HG03521 (cell line): ENCODE measurements at regions not wholly inside any gene's neighbourhood (a gene's known extent, or its start where the extent isn't known, plus 50 kb on each side); places are given as distances from the start of the nearest gene placed in this dataset.
"Not testable (repeated sequence)": the region's sequence is repeated elsewhere in the genome, so short reads cannot be mapped to it uniquely, and the experiment has no call there.

ENCODE experiments used
- ATAC-seq: cut with Tn5 transposase; IDR thresholded peaks from one replicate; pipeline ENCODE4 v1.9.1; 2021; ENCODE audit warnings: mild to moderate bottlenecking, moderate library complexity; ENCODE audit not compliant: unreplicated experiment

DNA sequence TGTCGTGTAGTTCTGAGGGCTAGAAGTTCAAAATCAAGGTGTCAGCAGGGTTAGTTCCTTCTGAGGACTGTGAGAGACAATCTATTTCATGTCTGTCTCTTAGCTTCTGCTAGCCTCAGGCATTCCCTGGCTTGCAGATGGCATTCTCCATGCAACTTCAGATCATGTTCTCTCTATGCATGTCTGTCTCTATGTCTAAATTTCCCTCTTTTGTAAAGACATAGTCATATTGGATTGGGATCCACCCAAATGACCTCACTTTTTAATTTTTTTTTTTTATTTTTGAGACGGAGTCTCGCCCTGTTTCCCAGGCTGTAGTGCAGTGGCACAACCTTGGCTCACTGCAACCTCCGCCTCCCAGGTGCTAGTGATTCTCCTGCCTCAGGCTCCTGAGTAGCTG lies 104.6 kb downstream of the RAP2B start:
- ATAC-seq: no peak

DNA sequence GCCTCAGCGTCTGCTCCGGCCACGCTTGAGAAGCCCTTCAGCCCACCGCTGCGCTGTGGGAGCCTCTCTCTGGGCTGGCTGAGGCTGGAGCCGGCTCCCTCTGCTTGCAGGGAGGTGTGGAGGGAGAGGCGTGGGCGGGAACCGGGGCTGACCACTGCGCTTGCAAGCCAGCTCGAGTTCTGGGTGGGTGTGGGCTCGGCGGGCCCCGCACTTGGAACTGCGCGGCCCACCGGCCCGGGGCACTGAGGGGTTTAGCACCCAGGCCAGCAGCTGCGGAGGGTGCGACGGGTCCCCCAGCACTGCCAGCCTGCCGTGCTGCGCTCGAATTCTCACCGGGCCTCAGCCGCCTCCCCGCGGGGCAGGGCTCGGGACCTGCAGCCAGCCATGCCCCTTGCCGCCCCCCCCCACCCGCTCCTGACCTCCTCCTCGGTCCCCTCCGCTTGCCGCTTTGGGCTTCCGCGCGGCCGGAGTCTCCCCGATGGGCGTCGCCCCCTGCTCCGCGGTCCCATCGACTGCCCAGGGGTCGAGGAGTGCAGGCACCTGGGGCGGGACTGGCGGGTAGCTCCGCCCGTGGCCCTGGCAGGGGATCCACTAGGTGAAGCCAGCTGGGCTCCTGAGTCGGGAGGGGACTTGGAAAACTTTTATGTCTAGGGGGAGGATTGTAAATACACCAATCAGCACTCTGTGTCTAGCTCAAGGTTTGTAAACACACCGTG lies 106.7 kb downstream of the RAP2B start:
- ATAC-seq: no peak

DNA sequence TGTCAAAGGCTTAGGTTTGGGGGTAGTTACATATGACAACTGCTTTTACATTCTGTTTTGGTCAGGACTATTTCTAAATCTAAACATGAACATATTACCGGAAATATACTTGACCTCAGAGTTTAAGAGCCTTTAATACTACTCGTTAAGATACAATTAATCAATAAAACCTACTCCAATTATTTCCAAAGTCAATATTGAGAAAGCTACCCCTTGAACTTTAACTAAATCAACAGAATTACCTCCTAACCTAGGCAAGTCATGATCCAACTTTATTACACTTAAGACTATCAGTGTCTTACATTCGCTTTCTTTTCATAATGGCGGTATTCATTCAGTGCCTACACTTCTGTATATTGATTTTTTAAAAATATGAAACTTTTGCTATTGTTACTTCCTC lies 107.7 kb downstream of the RAP2B start:
- no peak for ATAC-seq

DNA sequence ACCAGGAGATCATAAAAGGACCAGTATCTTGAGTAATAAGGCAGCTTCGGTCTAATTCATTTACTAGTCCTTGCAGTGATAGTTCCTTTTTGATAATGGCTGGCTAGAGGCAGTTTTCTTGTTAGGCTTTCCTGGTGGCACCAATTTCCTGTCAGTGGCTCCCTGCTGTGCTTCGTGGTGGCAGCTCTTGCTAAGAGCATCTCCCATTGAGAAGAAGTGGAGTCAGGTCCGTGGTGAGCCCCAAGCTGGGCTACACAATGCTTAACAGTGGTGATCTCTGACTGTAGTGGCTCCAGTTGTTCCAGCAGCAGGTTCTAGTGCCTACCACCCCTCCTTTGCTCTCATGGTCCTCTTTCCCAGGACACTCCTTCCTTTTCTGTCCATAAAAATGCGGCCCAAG lies 111.2 kb downstream of the RAP2B start:
- ATAC-seq: no peak

DNA sequence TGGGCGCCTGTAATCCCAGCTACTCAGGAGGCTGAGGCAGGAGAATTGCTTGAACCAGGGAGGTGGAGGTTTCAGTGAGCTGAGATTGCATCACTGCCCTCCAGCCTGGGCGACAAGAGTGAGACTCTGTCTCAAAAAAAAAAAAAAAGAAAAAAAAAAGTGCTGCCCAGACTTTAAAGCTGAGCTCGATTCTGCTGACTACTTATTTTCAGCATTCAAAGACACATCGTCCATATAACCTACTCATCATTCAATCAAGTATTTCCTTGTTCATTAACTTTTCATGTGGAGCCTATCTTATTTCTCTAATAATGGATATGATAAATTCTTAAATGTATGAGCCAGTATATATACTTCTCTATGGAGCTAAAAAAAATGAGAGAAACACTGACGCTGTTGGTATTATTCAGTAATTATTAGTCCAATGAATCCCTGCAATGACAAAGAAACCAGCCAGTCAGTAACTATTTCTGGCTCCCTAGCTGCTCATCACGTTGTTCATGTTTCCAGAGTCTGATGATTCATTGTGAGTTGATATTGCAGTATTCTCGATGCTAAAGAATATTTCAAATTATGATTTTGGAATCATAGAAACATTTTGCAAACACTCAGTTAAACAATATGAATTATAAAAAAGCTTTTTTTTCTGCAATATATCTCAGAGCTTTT lies 111.9 kb downstream of the RAP2B start:
- no peak for ATAC-seq

DNA sequence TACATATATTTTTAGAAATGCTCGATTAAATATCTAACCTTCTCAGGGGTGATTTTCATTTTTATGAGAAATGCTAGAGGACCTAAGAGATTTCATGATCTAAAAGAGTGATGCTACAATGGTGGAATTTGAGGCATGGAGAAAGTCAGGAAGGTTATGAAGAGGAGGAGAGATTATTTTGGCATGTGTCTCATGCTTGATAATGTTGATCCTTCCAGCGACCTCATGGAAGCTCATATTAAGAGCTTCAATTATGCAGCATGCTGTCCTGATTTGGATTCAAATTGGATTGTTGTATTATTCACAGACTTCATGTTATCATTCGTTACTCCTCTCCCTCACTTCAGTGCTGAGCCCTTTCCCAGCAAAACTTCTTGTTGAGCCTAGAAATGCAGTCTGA lies 112.5 kb downstream of the RAP2B start:
- no peak for ATAC-seq

DNA sequence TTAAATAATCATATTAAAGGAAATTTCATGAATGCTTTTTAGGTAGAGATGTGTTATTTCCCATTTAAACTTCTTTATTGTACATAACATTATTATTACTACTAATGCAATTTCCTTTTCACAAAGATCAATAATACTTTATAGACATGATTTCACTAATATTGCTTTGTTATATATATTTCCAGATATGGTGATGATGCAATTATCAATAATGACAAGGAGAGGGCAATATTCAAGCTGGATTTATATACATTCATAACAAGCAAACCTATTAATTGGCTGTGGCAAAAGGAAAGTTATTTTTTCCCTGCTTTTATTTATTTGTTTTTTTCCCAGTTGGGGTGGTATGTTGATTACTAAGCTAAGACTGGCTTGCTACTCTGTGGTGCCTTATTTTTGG lies 113.5 kb downstream of the RAP2B start:
- ATAC-seq: no peak

DNA sequence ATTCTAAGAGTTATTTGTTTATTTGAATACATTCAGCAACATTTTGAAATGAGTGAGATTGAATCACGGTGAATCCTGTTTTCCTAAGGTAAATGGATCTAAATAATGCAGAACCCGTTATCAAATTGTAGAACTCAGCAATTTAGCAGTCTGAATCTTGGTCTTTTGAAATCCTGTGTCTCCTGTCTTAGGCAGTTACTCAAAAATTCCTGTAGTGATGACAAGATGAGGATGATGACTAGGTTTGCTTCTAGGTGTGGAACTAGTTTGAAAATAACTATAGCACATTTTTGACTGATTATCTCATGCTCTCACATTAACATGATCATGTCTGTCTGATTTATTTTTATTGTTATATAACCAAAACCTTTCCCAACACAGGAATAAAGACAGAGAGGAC lies 115.0 kb downstream of the RAP2B start:
- ATAC-seq: no peak

DNA sequence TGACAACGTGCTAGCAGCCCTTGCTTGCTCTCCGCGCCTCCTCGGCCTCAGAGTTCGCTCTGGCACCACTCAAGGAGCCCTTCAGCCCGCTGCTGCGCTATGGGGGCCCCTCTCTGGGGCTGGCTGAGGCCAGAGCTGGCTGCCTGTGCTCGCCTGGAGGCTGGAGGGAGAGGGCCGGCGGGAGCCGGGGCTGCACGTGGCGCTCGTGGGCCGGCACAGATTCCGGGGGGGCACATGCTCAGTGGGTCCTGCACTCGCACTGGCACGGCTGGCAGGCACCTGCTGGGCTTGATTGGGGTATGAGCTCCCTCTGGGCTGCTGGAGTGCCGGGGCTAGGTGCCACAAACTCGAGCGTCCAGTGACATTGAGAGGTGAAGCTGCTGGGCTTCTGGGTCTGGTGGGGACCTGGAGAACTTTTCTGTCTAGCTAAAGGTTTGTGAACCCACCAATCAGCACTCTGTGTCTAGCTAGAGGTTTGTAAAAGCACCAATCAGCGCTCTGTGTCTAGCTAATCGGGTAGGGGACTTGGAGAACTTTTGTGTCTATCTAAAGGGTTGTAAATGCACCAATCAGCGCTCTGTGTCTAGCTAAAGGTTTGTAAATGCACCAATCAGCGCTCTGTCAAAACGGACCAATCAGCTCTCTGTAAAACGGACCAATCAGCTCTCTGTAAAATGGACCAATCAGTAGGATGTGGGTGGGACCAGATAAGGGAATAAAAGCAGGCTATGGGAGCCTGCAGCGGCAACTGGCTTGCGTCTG lies 119.4 kb downstream of the RAP2B start:
- ATAC-seq: not testable (repeated sequence)

DNA sequence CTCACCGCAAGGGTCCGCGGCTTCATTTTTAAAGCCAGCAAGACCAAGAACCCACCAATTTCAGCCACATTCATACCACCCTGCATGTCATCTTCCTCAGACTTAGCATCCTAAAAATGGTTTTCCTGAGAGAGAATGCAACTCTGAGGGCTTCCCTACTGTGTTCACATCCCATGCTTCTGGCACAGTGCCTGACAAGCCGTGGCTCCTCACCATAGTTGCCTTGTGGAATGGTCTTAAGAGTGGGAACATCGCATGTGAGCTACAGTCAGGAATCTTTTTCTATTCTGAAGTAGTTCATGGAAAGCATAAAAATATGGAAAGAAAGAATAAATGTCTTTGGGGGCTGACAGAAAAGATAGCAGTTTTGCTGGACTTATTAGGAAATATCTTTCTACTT lies 120.3 kb downstream of the RAP2B start:
- no peak for ATAC-seq

DNA sequence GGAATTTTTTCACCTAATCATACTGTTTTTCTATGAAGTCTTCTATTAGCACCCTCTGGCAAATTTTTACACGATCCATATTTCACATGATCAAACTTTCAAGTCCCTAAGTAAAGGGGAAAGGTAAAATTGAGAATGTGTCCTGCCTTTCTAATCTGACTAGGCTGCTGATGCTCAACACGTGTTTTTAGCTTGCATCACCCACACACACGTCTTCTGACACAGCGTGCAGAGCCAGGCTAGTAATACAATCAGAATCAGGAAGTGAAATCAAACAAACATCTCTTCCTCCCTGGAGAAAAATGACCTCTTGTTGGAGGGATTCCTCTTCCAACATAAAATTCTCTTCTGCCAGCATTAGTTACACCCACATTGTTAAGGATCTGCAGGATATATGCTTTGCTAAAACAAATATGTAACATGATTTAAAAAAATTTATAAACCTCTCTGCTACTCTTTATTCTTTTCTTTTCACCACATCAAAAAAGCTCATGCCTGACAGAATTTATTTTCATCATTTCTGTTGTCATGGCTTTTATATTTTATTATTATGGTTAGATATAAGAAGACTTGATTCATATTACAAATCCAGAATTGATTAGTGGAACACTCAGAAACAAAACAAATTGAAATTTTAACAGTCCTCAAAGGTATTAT lies 122.4 kb downstream of the RAP2B start:
- ATAC-seq: no peak

DNA sequence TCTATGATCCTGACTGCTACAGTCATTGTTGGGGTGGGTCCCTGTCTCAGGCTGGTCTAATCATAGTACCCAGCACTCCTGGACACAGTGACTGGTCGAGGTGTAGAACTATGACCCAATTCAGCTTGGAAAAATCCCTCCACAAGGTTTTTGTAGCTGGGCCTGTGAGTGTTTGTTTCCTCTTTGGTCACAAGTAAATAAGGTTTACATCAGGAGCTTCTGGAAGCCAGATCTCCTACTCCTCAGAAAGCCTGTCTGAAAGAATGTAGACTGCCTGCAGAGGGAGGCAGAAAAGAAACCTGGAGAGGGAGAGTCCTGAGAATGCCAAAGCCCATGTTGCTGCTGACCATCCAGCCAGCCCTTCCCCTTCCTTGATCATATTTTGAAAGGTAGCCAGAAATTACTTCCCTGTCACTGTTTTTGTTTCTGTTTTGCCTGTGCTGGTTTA lies 123.2 kb downstream of the RAP2B start:
- ATAC-seq: no peak

DNA sequence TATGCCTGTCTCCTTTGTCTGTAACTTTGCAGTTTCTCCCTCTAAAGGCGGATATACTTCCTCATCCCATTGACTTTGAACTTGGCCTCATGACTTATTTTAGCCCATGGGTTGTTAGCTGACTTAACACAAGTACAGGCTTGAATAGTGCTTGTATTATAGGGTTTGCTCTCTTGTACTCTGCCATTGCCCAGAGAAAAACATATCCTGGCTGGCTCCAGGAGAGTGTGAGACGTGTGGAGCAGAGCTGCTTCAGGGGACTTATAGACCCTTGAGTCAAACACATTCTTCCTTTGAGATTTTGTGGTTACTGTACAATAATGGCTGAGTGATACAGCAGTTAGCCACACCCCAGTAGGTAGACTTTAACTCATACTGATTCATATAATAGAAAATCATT lies 124.0 kb downstream of the RAP2B start:
- no peak for ATAC-seq

DNA sequence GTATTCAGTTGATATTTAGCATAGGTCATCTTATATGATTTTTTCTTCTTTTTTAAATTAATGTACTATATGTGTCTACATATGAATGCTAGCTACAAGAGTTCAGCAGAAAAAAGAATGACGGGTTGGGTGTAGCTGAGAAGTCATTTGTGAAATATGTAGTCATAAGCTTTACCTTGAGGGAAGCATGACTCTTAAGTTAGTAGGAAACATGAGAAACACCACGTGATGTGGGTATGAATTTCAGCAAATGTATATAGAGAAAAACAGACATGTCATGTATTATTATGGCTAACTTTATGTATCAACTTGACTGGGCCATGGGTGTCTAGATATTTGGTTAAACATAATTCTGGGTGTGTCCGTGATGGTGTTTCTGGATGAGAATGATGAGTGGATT lies 125.0 kb downstream of the RAP2B start:
- no peak for ATAC-seq

DNA sequence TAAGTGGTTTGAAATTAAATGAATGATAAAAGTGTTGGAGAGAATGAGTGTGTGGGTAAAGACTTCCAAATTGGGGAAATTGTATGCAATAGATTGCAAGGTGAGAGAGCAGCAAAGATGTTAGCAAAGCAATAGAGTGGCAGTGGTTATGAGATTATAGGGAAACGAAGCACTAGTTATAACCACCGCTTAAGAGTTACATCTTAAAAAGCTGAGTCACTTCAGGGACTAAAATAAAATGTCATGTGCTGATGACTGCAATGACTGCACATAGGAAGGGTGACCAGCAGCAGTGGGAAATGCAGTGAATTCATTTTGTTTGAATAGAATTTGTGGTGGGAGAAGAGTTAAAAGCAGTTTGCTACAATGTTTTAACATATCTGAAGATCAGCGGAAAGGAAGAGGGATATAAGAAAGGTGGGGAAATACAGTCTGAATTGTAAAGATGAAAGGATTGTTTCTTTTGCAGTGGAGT lies 127.3 kb downstream of the RAP2B start:
- no peak for ATAC-seq

DNA sequence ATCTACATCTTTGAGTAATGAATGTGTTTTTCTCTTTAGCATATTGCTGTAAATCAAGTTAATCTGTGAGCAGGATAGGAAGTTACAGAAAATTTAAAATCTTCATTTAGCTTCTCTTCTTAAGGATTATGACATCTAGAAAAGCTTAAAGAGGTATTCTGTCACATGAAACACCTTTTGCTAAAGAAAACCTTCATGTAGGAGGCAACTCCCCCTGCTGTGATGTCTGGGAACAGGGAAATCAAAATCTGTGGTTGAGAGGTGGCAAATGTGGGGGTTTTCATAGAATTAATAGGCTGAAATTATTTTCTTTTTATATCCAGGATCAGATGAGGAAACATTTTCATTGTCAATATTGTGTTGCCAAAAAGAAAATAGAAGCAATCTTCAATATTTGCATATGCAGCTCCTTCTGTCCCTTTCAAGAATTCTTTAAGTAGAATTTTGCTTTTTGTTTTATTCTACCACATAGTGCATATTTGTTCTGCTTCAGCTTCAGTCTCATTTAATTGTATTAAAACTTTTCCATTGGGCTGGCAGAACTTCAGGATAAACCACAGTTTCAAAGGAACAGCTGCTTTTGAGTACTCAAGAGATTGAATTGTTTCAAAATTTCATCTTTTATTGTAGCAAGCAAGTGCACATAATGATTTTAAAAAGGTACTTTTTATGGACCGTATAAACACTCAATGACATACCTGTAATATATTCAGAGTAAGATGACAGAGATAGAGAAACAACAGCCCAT lies 128.4 kb downstream of the RAP2B start:
- ATAC-seq: no peak

DNA sequence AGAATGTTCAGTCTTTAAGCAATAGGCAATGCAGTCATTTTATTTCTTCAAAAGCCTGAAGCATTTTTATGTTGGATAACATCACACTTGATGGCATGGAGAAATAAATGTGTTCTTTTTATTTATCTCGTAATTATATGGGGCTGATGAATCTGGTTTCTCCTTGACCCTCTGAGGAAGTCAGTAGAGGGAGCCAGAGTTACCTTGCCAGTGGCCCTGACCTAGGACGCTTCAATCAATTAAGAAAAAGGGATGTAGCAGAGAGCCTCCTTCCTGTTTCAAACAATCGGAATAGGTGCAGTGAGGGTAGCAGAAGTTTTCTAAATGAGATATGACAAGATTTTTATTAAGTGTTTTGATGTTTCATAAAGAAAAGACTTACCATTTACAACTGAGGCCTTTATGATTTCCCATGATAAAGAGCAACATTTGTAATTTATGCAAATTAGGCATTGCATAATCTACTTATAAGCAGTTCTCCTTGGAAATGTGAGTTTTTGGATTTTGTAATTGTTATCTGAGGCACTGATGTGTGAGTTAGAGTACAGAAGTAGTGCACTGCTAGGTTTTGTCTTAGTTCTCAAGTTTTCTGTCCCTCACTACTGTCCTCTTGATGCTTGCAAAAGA lies 129.1 kb downstream of the RAP2B start:
- ATAC-seq: no peak

DNA sequence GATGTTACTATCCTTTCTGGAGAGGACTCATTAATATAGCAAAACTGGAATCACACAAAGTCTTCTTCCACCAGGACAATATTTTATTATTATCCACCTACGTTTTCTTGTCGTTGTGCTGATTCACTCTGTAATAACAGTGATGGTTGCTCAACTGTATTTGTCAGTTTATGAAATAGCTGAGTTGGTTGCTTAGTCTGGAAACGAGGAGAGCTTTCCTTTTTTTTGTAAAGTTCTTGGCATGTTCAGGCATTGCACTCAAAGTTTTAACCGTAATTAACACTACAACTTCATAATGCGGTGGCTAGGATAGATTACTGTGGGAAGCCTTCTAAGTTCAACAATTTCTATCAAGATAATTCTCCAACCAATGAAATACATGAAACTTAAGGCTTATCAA lies 131.2 kb downstream of the RAP2B start:
- ATAC-seq: no peak

DNA sequence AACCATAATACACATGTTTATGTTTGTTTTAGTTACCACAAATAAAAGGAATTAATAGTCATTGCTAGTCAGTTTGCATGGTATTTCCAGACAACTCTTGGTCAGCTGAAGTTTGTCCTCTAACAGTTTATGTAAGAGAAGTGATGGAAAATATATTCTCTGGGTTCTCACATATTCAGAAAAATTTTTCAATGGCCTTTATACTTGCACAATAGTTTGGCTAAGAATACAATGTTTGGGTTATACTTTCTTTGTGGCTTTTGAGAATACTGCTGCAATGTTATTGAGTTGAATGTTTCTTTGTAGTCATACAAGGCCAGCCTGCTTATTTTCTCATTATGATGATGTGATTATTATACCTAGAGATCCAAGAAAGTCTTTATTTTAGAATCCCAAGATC lies 133.9 kb downstream of the RAP2B start:
- ATAC-seq: no peak

DNA sequence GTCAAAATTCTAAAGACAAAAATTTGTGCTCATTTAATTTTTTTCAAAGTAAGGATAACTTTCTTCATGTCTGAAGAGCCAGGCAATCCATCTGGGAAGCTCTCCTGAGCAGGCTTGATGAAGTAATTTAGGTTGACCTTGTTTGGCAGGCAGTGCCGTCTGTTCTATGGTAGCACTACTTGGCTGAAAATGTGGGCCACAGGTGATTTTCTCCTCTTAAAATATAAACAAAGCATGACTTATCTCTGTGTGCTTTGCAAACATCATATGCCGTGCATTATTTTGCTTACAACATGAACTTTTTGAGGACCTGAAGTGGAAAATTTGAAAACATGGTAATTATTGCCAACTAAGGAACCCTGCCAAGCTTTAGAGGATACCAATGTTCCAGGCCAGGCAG lies 143.2 kb downstream of the RAP2B start:
- ATAC-seq: no peak
